Right ventricle myocardium superior (tissue), 1 donor: ENCODE measurements at regions not wholly inside any gene's neighbourhood (a gene's known extent, or its start where the extent isn't known, plus 50 kb on each side); places are given as distances from the start of the nearest gene placed in this dataset.

ENCODE experiments used
- ATAC-seq: fragments of 200-7000 bp; cut with Tn5 transposase; one replicate; pipeline ENCODE4 v1.9.1; 2020; ENCODE audit warnings: mild to moderate bottlenecking; ENCODE audit not compliant: poor library complexity
- DNase-seq: peaks from one replicate; pipeline ENCODE4 v3.0.0-alpha.2; 2020
- intact Hi-C: fragments of 100-400 bp; cut with DNase I; formaldehyde crosslinking; loops from one replicate; pipeline ENCODE4 v1.11.2; 2022
- donor health status: DM: no; HTN: yes; CAD: no; lungs with severe emphysema.

DNA sequence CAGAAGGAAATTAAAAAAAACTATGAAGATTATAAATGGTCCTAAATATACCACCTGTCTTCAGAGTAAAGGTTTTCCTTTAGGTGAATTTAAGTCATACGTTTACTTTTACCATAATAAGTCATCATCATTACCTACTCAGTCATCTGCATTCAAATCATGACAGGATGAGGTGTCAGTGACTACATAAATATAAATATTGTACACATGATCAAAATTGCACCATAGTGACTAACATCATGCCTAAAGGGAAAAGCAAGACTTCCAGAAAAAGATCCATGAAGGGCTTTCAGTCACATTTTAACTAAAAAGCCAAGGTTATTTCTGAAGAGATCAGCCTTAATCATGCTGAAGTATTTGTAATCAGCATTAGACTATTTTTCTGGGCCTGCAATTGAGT is 759.9 kb upstream of the FLRT2 start:
- no peak for DNase-seq
- intact Hi-C loops, result no loop called here

DNA sequence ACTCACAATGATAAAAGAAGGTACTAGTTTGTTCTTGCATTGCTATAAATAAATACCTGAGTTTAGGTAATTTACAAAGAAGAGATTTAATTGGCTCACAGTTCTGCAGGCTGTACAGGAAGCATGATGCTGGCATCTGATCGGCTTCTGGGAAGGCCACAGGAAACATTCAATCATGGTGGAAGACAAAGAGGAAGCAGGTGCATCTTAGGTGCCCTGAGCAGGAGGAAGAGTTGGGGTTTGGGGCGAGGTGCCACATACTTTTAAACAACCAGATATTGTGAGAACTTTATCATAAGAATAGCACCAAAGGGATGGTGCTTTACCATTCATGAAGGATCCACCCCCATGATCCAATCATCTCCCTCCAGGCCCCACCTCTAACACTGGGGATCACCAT is 752.6 kb upstream of the FLRT2 start:
- no peak for DNase-seq
- ATAC-seq, result no peak
- intact Hi-C loops, result no loop called here

More for the DNA sequence above, 759.9 kb upstream of the FLRT2 start:
- no peak for ATAC-seq

DNA sequence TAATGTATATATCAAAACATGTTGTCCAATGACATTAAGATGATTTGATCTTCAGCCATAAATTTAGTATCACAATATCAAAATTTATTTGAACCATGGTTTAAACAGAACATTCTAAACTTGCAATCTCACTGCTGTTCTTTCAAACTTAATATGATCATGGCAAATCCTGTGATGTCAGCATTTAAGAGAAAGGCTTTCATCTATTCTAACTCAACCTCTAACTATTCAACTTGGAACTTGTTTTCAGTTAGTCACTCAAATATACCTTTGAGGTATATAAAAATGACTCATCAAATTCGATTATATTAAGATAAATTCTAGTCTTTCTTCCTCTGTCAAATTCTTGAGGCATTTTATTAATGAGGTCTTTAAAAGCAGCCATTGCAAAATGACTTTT is 747.0 kb upstream of the FLRT2 start:
- DNase-seq (no peak), ATAC-seq (no peak)
- intact Hi-C loops, result no loop called here

GRCh38 chr14:84783511-84783910 is 746.4 kb upstream of the FLRT2 start:
- intact Hi-C loops, result no loop called here
- ATAC-seq (no peak), DNase-seq (no peak)

DNA sequence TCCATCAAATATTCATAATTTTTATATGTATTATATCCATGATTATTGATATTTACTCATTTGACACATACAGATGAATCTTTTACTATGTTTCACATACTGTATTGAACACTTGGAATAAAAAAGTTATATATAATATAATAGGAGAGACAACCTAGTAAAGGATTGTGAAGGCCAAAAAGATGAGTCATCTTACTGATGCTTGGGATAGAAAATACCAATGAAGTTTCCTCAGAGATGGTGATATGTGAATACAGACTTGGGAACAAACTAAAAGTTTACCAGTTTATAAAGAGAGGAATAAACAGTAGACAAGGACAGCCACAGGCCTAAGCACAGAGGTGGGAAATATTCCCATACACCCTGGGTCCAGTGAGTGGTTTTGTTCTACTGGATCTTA is 743.9 kb upstream of the FLRT2 start:
- no peak for ATAC-seq
- intact Hi-C loops, result no loop called here

DNA sequence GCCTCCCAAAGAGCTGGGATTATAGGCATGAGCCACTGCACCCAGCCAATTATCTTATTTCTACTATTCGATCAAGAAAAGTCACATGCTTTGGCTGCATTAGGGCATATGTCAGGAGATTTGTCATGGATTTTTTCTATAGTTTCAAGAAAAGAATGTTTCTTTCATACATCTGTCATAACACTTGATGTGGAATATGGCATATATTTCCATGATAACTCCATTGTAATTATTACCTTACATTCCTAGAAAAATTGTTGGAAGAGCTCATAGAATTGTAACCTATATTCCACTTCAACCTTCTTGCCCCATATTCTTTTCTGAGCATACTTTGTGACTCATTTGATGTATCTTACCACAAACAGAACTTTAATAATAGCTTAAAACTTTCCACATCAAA is 740.9 kb upstream of the FLRT2 start:
- DNase-seq, result no peak
- intact Hi-C loops, result no loop called here
- no peak for ATAC-seq

More for the DNA sequence above, 743.9 kb upstream of the FLRT2 start:
- no peak for DNase-seq

DNA sequence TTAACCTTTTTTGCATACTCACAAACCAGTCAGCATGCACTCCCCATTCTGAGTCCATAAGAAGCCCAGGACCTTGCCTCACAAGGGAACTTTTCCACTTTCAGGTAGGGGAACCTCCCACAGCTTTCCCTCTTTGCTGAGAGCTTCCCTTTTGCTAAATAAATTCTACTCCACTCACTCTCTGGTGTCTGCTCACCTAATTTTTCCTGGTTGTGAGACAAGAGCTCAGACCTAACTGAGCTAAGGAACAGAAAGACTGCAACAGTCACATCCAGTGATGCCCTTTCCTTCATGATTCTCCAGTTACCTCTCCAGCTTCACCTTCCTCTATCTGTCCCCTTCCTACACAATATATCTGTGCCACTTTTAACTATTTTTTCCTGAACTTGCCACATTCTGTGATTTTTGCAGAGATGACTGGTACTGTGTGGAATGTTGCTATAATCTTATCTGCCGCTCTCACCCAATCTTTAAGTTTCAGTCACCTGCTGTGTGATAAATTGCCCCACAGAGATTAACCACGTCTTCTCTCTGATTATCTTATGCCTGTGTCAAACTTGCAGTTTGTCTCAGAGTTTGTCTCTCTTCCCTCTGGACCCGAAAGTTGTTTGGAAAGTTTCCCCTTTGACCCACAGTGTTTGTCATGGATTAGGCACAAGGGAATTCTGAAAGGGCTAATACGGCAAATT is 737.1 kb upstream of the FLRT2 start:
- no peak for ATAC-seq
- intact Hi-C loops, result no loop called here
- DNase-seq, result no peak

DNA sequence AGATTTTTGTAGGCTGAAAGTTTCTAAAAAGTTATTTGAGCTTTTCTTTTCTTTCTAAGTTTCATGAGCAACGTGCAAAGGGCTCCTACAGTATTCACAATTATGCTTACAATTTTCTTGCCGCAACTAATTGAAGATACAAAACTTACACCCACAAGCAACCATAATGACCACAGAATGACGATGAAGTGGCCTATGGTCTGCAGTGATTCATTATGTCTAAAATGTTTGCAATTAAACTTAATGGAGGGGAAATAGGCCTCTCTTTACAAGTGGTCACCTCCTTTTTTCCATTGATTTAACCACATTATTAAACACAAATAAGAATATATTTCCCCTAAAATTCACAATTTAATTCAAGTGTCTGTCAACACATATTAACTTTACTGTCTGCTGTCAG is 732.6 kb upstream of the FLRT2 start:
- intact Hi-C loops, result no loop called here
- ATAC-seq (no peak), DNase-seq (no peak)

GRCh38 chr14:84804468-84804867 is 725.5 kb upstream of the FLRT2 start:
- intact Hi-C loops, result no loop called here
- DNase-seq (no peak), ATAC-seq (no peak)

DNA sequence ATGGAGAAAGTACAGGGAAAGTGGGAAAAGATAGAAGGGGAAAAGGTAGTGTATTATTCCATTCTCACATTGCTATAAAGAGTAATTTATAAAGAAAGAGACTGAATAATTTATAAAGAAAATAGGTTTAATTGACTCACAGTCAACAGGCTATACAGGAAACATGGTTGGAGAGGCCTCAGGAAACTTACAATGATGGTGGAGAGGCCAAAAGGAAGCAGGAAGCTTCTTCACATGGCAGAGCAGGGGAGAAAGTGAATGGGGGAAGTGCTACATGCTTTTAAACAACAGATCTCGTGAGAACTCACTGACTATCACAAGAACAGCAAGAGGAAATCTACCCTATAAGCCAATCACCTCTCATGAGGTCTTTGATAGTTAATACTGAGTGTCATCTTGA is 725.0 kb upstream of the FLRT2 start:
- ATAC-seq, result no peak
- no peak for DNase-seq
- intact Hi-C loops, result no loop called here

GRCh38 chr14:84806181-84806580 is 723.8 kb upstream of the FLRT2 start:
- no peak for ATAC-seq
- intact Hi-C loops, result no loop called here
- no peak for DNase-seq

DNA sequence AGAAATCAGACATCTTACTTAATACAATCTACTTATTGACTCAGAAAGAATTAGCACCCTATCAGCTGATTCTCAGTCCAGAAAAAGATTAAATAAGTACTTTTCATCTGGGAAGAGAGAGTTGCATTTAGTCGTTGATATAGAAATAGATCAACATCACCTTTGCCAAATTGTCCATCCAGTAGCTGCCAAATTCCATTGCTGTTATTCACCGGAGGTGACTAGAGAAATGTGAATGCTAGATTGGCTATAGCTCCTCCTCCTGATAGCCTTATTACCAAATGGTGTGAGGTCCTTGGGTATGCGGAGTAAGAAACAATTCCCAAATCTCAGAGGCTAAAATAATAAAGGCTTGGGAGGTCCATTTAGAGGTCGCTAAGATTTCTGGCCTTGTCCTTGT is 723.3 kb upstream of the FLRT2 start:
- DNase-seq (no peak), ATAC-seq (peak; percentile 73)
- intact Hi-C loops, result no loop called here

GRCh38 chr14:84807673-84808072 is 722.3 kb upstream of the FLRT2 start:
- peak; percentile 88 for ATAC-seq
- no peak for DNase-seq
- intact Hi-C loops, result no loop called here

GRCh38 chr14:84809158-84809557 is 720.8 kb upstream of the FLRT2 start:
- no peak for DNase-seq
- intact Hi-C loops, result no loop called here

GRCh38 chr14:84814391-84814790 is 715.6 kb upstream of the FLRT2 start:
- intact Hi-C loops, result no loop called here
- ATAC-seq (no peak), DNase-seq (no peak)

More at GRCh38 chr14:84809158-84809557, 720.8 kb upstream of the FLRT2 start:
- no peak for ATAC-seq

GRCh38 chr14:84819528-84819927 is 710.4 kb upstream of the FLRT2 start:
- ATAC-seq (no peak), DNase-seq (no peak)
- intact Hi-C loops, result no loop called here

DNA sequence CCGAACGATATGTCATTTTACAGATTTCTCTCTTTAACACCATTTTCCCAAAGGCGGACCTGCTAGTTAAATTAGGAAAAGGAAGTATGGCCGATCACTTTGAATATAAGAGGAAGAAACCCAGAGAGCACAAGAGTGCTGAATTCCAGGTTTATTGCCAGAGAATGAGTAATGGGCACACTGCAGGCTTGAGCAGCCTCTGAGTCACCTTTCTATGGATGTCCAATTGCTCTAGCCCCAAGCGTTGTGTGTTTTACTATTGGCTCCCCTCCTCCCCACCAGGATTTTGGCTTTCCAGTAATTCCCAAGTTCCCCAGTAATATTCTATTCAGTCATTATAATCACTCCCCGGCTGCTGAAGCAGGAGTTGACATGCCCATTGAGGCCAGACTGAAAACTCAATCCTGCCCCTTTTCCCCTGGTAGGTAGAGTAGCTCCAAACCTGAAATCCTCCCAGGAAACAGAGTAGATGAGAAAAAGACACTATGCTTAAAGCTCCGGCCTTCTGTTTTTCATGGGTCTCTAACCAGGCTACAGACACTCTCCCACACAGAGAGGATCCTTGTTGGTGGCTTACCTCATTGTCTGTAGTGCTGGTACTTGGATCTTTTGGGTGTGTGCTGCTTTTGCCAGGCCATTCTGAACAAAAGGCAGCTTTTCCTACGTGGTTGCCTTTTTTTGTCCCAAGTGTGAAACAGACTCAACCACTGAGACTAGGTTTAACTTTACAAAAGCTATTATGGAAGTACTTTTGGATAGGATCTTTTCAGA is 704.3 kb upstream of the FLRT2 start:
- intact Hi-C loops, result no loop called here
- ATAC-seq, result no peak
- DNase-seq, result no peak

GRCh38 chr14:84826294-84826693 is 703.6 kb upstream of the FLRT2 start:
- no peak for DNase-seq
- no peak for ATAC-seq
- intact Hi-C loops, result no loop called here

DNA sequence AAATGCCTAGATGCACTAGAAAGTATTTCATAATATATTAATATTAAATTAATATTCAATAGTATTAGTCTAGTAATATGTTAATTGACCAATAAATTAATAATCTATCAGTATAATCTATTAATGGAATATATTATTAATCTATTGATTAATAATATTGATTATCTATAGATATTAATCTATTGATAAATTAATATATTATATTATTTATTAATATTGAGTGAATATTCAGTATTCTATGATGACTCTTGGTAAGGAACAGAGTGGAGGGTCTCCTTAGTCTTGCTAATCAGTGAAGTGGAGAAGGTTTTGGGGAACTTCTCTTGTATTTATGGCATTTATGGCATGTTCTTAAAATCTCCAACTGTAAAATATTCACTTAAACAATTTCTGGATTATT is 679.3 kb upstream of the FLRT2 start:
- intact Hi-C loops, result no loop called here
- DNase-seq, result no peak
- no peak for ATAC-seq

DNA sequence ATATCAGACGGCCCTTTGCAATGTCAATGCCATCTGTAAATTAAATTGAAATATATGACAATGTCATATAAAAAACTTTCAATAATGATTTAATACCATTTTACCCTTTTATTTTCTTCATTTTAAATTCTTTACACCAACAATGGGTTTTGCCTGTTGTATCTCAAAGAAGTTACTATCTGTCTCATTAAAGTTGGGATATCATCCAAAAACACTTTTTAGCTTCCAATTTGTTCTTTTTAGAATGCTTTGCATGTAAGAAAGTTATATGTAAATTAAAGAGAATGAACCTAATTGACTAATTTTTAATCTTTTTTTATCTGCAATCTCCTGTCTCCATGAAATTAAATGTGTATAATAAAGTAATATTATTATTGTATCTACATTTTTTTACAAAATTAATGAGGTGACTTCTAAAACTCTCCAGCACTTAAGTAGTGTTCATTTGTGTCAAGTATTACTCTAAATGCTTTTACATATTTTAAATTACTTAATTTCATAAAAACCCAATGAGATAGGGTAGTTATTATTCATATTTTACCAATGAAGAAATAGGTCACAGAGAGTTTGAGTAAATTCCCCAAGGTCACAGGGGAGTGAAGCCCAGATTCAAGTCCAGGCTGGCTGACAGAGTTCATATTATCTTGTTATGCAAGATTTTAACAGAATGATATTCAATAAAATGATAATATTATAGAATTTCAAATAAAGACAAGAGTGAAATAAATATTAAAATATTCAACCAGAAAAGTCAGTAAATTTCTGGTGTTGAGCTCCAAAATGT is 673.0 kb upstream of the FLRT2 start:
- ATAC-seq, result peak; percentile 43
- DNase-seq, result no peak
- intact Hi-C loops, result no loop called here
